Sigmoid colon (tissue), 4 donors: ENCODE measurements at regions not wholly inside any gene's neighbourhood (a gene's known extent, or its start where the extent isn't known, plus 50 kb on each side); places are given as distances from the start of the nearest gene placed in this dataset.

Experiments
- EP300 ChIP-seq, 4 donors: sonication (generic); formaldehyde crosslinking; IDR thresholded peaks; one replicate each; pipeline ENCODE4 v1.6.1; 2017; ENCODE audit warnings: antibody characterized with exemption in 4 of 4
- POLR2AphosphoS5 ChIP-seq, 4 donors: sonication (generic); formaldehyde crosslinking; IDR thresholded peaks; one replicate each; pipeline ENCODE4 v1.6.1; 2017; ENCODE audit warnings: antibody characterized with exemption in 4 of 4
- TF ChIP-seq, protein P1 (sequence below), 4 experiments: fragments of 450-650 bp in 3 of 4; fragments of 200-600 bp in 1 of 4; IDR thresholded peaks; one replicate each; pipeline ENCODE4 v1.5.1; 2016 to 2019; ENCODE audit warnings: antibody characterized with exemption in 4 of 4, mild to moderate bottlenecking in 3 of 4, moderate library complexity in 2 of 4

DNA sequence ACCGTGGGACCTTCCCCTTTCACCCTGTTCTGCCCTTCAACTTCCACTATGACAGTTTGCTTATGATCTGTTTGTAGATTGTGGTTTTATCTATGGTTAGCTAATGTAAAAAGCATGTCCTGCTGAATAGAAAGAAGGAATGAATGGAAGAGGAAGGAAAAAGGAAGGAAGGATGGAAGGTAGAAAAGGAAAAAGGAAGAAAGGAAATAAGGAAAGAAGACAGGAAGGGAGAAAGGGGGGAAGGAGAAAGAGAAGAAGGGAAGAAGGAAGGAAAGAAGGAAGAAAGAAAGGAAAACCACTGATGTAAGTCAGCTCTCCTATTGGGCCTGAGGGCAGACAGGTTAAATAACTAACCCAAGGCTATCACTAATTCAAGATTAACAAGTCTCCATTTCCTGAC lies 319.1 kb upstream of the KLF3 start:
- TF ChIP-seq EP300 (IDR thresholded peaks at IDR 0.05): no peak
- TF ChIP-seq POLR2AphosphoS5 (IDR thresholded peaks at IDR 0.05): no peak
- TF ChIP-seq, protein P1, sequence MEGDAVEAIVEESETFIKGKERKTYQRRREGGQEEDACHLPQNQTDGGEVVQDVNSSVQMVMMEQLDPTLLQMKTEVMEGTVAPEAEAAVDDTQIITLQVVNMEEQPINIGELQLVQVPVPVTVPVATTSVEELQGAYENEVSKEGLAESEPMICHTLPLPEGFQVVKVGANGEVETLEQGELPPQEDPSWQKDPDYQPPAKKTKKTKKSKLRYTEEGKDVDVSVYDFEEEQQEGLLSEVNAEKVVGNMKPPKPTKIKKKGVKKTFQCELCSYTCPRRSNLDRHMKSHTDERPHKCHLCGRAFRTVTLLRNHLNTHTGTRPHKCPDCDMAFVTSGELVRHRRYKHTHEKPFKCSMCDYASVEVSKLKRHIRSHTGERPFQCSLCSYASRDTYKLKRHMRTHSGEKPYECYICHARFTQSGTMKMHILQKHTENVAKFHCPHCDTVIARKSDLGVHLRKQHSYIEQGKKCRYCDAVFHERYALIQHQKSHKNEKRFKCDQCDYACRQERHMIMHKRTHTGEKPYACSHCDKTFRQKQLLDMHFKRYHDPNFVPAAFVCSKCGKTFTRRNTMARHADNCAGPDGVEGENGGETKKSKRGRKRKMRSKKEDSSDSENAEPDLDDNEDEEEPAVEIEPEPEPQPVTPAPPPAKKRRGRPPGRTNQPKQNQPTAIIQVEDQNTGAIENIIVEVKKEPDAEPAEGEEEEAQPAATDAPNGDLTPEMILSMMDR (IDR thresholded peaks at IDR 0.05): no peak
